ENCODE measurements at regions not wholly inside any gene's neighbourhood (a gene's known extent, or its start where the extent isn't known, plus 50 kb on each side); places are given as distances from the start of the nearest gene placed in this dataset.

GRCh38 chr7:124515106-124515830 lies 250.3 kb downstream of the GPR37 start:
- Histone ChIP-seq H3K4me1 (no peaks in the 10 kb centered on the region), H3K9me3 (no peaks in the 10 kb centered on the region), H3K36me3 (no peaks in the 10 kb centered on the region), H3K4me3 (no peak overlapping the region), H3K27ac (no peak overlapping the region), H3K27me3 (no peaks in the 10 kb centered on the region)
- intact Hi-C loops (cut with DNase I; ENCODE audit: low total_unique reads): no loop called here
- DNase-seq: no peak
- no peak for TF ChIP-seq CTCF (IDR thresholded peaks at IDR 0.05)

GRCh38 chr7:124514471-124514870 lies 251.1 kb downstream of the GPR37 start:
- intact Hi-C loops (cut with DNase I; ENCODE audit: low total_unique reads): no loop called here
- TF ChIP-seq CTCF (IDR thresholded peaks at IDR 0.05): no peak
- H3K4me1 ChIP-seq: no peaks in the 10 kb centered on the region
- no peak for DNase-seq
- H3K27ac ChIP-seq: no peak overlapping the region
- H3K36me3 ChIP-seq: no peaks in the 10 kb centered on the region
- no peaks in the 10 kb centered on the region for H3K27me3 ChIP-seq
- H3K9me3 ChIP-seq: no peaks in the 10 kb centered on the region
- H3K4me3 ChIP-seq: no peak overlapping the region

DNA sequence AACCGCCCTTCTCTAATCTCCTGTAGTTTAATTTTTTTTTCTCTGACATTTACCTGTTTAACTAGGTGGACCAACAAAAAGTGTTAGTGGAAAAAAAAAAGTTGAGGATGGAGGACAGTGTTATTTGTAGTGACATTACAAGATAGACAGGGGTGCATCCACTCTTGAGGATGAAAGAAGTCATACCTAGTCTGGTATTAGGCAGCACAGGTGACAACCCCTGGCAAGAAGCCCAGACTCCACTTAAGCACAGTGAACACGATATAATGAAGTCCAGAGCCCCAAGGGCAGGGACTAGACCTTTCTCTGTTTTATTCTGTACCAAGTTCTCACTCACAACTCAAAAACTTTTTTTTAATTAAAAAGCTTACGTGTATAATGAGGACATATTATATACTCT lies 268.4 kb downstream of the GPR37 start:
- Histone ChIP-seq H3K9me3 (no peaks in the 10 kb centered on the region), H3K27me3 (no peaks in the 10 kb centered on the region), H3K4me1 (no peaks in the 10 kb centered on the region), H3K27ac (no peak overlapping the region), H3K4me3 (no peak overlapping the region), H3K36me3 (no peaks in the 10 kb centered on the region)
- no peak for TF ChIP-seq CTCF (IDR thresholded peaks at IDR 0.05)
- intact Hi-C loops (cut with DNase I; ENCODE audit: low total_unique reads): no loop called here
- DNase-seq: no peak

- no peaks in the 10 kb centered on the region for H3K27me3 ChIP-seq
- H3K9me3 ChIP-seq: no peaks in the 10 kb centered on the region
- H3K27ac ChIP-seq: no peak overlapping the region
- DNase-seq: no peak
- intact Hi-C loops (cut with DNase I; ENCODE audit: low total_unique reads): no loop called here
- TF ChIP-seq CTCF (IDR thresholded peaks at IDR 0.05): no peak
- H3K4me1 ChIP-seq: no peaks in the 10 kb centered on the region
- no peak overlapping the region for H3K4me3 ChIP-seq
- no peaks in the 10 kb centered on the region for H3K36me3 ChIP-seq
Observed at GRCh38 chr7:124489925-124490324, 275.7 kb downstream of the GPR37 start.

GRCh38 chr7:124489082-124489819 lies 276.3 kb downstream of the GPR37 start:
- intact Hi-C loops (cut with DNase I; ENCODE audit: low total_unique reads): no loop called here
- no peak for TF ChIP-seq CTCF (IDR thresholded peaks at IDR 0.05)
- Histone ChIP-seq H3K4me1 (no peaks in the 10 kb centered on the region), H3K27me3 (no peaks in the 10 kb centered on the region), H3K9me3 (no peaks in the 10 kb centered on the region), H3K27ac (no peak overlapping the region), H3K4me3 (no peak overlapping the region), H3K36me3 (no peaks in the 10 kb centered on the region)
- DNase-seq: no peak
